ENCODE measurements at regions not wholly inside any gene's neighbourhood (a gene's known extent, or its start where the extent isn't known, plus 50 kb on each side); places are given as distances from the start of the nearest gene placed in this dataset.

GRCh38 chr2:41197781-41198180 is 745.9 kb upstream of the SLC8A1 start:
- TF ChIP-seq EP300 (IDR thresholded peaks at IDR 0.05), result no peak
- no peak for TF ChIP-seq POLR2A (IDR thresholded peaks at IDR 0.05)
- no peak for TF ChIP-seq CTCF (IDR thresholded peaks at IDR 0.05)

Data from stomach (tissue), 4 donors.